GM21619 (cell line): ENCODE measurements at regions not wholly inside any gene's neighbourhood (a gene's known extent, or its start where the extent isn't known, plus 50 kb on each side); places are given as distances from the start of the nearest gene placed in this dataset.
"Not testable (repeated sequence)": the region's sequence is repeated elsewhere in the genome, so short reads cannot be mapped to it uniquely, and the experiment has no call there.

Experiments used
- ATAC-seq: cut with Tn5 transposase; IDR thresholded peaks from one replicate; pipeline ENCODE4 v1.9.1; 2021; ENCODE audit not compliant: unreplicated experiment

DNA sequence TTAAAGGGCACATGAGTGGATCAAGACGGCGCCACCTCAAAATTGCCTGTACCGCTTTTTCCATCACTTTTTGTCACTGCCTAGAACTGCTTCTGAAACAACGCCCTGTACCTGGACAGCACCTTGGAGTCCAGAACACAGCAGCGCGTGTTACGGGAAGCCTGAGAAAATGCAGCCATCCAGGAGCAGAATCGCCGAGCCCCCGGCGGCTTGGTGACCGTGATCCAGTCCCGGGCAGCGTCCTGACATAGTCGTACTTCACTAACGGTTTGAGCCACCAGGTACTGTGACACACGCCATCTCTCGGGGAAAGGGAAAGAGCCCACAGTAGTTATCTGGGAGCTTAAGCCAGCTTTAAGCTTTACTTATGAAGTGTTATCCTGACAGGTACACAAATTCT is 168.9 kb upstream of the SALL3 start:
- ATAC-seq = no peak

GRCh38 chr18:78812067-78812466 is 167.6 kb upstream of the SALL3 start:
- ATAC-seq = no peak

DNA sequence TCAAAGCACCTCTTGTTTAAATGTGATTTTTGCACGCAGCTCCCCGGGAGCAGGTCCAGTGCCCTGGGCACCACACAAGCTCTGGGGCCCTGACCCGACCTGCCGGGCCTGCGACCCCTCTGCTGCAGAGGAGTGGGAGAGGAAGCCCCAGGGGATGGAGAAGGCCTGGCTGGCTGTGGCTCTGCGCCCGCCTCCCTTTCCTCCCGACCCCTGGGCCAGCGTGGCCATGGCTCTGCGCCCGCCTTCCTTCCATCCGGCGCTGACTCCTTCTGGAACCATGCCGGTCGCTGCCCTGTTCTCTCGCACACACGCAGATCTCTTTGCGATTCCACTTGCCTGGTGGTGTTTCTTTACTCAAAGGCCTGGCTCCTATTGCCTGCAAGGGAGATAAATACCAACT is 166.5 kb upstream of the SALL3 start:
- ATAC-seq = no peak

GRCh38 chr18:78813936-78814710 is 165.5 kb upstream of the SALL3 start:
- no peak for ATAC-seq

GRCh38 chr18:78814766-78815165 is 164.9 kb upstream of the SALL3 start:
- no peak for ATAC-seq

DNA sequence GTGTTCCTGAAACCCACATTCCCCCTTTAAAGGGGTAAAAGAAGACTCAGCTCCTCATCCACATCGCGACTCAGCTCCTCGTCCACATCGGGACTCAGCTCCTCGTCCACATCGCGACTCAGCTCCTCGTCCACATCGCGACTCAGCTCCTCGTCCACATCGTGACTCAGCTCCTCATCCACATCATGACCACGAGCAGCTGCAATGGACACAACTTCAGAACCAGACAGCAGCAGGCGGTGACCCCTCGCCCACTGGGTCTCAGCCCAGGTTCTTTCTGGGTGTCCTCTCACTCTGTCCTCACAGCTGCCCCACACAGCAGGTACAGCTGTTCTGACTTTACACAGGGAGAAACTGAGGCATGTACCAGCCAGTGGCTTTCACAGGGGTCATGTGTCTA is 163.5 kb upstream of the SALL3 start:
- ATAC-seq = no peak

DNA sequence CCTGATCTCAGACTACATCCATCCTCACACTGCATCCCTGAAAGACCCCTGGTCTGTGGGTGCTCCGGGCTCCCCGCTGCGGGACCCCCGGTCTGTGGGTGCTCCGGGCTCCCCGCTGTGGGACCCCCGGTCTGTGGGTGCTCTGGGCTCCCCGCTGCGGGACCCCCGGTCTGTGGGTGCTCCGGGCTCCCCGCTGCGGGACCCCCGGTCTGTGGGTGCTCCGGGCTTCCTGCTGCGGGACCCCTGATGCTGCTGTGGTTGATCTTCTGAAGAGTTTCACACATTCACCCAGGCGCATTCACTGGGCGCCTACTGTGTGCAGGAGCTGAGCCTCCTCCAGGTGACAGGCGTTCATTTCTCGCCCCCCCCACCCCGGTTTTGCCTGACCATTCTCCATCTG is 162.7 kb upstream of the SALL3 start:
- no peak for ATAC-seq

DNA sequence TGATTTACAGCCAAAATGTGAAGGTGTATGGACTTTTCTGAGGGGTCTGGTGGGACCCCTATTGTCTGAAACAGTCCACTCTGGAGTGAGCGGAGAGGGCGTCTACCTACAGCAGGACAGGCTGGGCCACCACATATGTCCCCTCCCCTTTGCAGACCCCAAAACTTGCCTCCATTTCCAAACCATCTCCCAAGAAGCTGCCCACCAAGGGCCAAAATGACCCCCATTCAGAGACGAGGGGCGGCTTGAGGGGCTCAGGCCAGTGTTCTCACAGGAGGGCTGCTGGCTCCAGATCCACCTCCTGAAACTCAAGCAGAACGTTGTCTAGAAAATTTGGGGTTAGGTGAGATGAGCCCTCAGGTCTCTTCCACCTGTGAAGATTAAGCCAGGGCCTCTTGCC is 161.1 kb upstream of the SALL3 start:
- no peak for ATAC-seq

DNA sequence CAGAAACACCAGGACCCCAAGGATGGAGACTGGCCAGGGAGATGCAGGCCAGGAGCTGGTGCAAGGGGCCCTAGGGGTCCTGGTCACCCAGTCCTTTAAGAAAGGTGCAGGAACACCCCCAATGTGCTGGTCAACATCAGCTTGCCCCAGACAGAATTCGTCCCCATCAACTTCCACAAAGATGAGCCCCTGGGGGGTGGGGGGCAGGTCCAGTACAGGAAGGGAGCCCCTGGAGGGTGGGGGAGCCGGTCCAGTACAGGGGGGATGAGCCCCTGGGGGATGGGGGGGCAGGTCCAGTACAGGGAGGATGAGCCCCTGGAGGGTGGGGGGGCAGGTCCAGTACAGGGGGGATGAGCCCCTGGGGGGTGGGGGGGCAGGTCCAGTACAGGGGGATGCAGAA is 160.7 kb upstream of the SALL3 start:
- no peak for ATAC-seq

DNA sequence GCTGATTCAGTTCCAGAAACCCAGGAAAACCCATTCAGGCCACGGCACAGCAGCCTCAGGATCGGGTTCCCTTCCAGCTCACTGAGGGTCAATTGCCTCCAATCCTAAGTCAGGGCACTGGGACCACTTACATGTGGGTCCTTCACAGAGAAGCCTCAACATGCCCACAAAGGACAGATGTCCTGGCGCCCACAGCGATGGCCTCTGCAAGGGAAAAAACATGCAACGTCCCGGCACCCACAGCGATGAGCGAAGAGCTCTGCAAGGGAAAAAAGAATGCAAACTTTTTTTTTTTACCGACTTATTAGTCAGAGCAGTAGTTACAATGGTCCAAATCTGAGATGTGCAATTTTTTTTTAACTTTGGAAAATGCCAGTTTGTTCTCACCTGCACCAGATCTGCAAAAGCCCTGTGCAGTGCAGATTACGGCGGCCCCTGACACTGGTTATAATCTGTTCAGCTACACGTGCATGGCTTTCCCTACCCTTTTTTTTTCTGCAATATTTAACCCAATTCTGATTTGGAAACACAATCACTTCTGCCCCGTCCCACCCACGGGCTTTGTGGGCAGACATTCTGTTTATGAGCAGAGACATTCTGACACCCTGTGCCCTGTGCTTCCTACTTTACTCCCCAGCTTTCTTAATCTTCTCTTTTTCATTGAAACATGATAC is 159.3 kb upstream of the SALL3 start:
- ATAC-seq = no peak

- no peak for ATAC-seq
These were observed 158.2 kb upstream of the SALL3 start for GRCh38 chr18:78821396-78821795.

- ATAC-seq = no peak
These were observed 157.3 kb upstream of the SALL3 start for GRCh38 chr18:78822171-78822948.

DNA sequence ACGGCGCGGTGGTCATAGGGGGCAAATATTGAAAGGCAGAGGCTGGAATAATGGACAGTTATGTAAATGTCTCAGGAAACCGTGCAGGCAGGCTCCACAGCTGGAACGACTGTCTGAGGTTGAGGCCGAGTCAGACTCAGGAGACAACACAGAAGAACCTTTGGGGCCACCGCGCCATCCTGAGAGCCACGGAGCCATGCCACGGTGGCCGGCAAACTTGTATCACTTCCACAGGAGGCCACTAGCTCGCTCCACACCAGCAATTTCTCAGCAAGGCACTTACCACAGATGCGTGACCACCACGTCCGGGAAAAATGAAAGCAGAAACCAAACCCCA is 156.7 kb upstream of the SALL3 start:
- no peak for ATAC-seq

GRCh38 chr18:78825168-78825567 is 154.4 kb upstream of the SALL3 start:
- no peak for ATAC-seq

DNA sequence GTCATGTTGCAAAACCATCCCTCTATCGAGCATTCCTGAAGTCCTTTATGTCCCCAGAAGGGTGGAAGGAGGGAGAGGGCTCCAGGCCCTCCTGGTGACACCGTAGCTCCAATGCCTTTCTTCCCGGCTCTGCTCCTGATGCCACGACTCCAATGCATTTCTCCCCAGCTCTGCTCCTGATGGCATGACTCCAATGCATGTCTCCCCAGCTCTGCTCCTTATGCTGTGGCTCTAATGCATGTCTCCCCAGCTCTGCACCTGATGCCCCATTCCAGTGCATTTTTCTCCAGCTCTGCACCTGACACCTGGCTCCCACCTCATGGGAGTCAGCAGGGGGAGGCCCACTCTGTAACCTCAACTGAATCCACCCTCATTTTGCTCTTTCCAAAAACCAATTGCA is 153.0 kb upstream of the SALL3 start:
- ATAC-seq = no peak

DNA sequence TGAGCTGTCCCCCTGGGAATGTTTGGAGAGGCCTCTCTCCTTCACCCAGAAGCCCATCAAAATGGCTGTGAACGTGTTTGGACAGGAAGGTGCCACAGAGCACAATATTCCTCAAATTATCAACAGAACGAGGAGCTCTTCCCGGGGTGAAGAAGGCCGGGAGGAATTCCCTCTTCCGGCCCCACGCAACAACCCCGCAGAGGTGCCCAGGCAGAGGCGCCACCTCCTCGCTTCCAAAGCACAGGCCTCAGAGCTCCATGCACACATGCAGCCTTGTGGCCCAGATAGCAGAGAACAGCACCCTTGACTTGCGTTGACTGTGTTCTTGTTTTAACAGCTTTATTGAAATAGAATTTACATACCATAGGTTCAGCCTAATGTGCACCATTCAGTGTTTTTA is 152.5 kb upstream of the SALL3 start:
- no peak for ATAC-seq

GRCh38 chr18:78828131-78828530 is 151.5 kb upstream of the SALL3 start:
- no peak for ATAC-seq

GRCh38 chr18:78829026-78829425 is 150.6 kb upstream of the SALL3 start:
- not testable (repeated sequence) for ATAC-seq

DNA sequence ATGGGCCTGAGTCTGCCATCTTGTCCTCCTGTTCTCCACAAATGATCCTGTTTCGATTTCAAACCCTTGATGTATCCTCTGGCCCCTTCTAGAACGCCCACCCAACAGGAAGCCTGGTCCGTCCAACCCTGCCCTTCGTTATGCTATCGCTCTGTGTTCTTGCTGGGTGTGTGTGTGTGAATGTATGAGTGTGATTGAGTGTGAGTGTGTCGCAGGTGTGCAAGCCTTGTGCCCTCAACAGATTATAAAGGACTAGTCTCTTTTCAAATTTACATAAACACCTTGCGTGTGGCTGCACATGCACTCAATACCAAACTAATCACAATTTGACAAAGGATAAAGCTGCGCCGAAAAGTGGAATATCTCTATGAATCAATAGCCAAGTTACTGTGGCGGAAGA is 149.5 kb upstream of the SALL3 start:
- no peak for ATAC-seq

GRCh38 chr18:78830826-78831225 is 148.8 kb upstream of the SALL3 start:
- no peak for ATAC-seq

DNA sequence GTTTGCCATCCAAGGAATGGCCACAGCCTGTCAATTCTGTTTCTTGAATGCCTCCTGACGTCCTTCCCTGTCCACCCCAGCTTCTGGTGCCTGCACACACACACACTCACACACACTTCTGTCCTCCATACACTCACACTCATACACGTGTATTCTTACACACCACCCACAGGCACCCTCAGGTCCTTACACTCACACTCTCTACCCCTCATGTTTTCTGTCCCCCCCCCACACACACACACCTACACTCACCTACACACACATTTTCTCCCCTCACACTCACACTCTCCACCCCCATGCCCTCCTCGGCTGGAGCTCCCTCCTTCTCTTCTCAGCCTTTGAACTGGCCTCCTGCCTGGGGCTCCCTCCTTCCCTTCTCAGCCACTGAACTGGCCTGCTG is 148.0 kb upstream of the SALL3 start:
- ATAC-seq = no peak

DNA sequence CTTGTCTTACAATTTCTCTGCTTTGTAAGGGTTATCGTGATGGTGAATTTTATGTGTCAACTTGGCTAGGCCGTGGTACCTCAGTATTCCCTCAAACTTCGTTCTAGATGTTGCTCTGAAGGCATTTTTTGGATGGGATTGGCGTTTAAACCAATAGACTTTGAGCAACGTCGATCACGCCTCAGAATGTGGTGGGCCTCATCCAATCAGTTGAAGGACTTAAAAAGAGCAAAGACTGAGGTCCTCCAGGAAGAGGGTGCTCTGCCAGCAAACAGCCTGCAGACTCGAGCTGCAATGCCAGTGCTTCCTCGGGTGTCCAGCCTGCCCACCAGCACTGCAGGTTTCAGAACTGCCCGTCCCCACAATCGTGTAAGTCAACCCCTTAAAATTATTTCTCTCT is 145.8 kb upstream of the SALL3 start:
- ATAC-seq = no peak
